ENCODE measurements at regions not wholly inside any gene's neighbourhood (a gene's known extent, or its start where the extent isn't known, plus 50 kb on each side); places are given as distances from the start of the nearest gene placed in this dataset.

- H3K36me3 ChIP-seq: no peaks in the 10 kb centered on the region
- DNase-seq (no peak), ATAC-seq (no peak)
- H3K9me3 ChIP-seq: no peaks in the 10 kb centered on the region
- intact Hi-C loops (cut with DNase I): no loop called here
- no peaks in the 10 kb centered on the region for H3K27me3 ChIP-seq (ENCODE audit: low read depth)
- no peak overlapping the region for H3K27ac ChIP-seq
- no peak overlapping the region for H3K4me3 ChIP-seq
- H3K4me1 ChIP-seq: no peaks in the 10 kb centered on the region
- no peak for TF ChIP-seq CTCF (IDR thresholded peaks at IDR 0.05)
These were observed 82.9 kb upstream of the THY1 start for GRCh38 chr11:119505861-119506260.

GRCh38 chr11:119505071-119505470 is 82.1 kb upstream of the THY1 start:
- Histone ChIP-seq H3K4me3 (no peak overlapping the region), H3K9me3 (no peaks in the 10 kb centered on the region), H3K36me3 (no peaks in the 10 kb centered on the region), H3K4me1 (no peaks in the 10 kb centered on the region), H3K27ac (no peak overlapping the region), H3K27me3 (ENCODE audit: low read depth) (no peaks in the 10 kb centered on the region)
- TF ChIP-seq CTCF (IDR thresholded peaks at IDR 0.05): no peak
- DNase-seq (no peak), ATAC-seq (no peak)
- intact Hi-C loops (cut with DNase I): no loop called here

GRCh38 chr11:119504371-119504770 is 81.4 kb upstream of the THY1 start:
- no peak for ATAC-seq
- H3K36me3 ChIP-seq: no peaks in the 10 kb centered on the region
- no peak for TF ChIP-seq CTCF (IDR thresholded peaks at IDR 0.05)
- H3K4me1 ChIP-seq: no peaks in the 10 kb centered on the region
- intact Hi-C loops (cut with DNase I): no loop called here
- no peak overlapping the region for H3K27ac ChIP-seq
- DNase-seq: no peak
- no peaks in the 10 kb centered on the region for H3K27me3 ChIP-seq (ENCODE audit: low read depth)
- H3K4me3 ChIP-seq: no peak overlapping the region
- no peaks in the 10 kb centered on the region for H3K9me3 ChIP-seq

- no peak overlapping the region for H3K4me3 ChIP-seq
- H3K27me3 ChIP-seq (ENCODE audit: low read depth): no peaks in the 10 kb centered on the region
- intact Hi-C loops (cut with DNase I): no loop called here
- no peaks in the 10 kb centered on the region for H3K36me3 ChIP-seq
- TF ChIP-seq CTCF (IDR thresholded peaks at IDR 0.05): no peak
- no peak for ATAC-seq
- H3K9me3 ChIP-seq: no peaks in the 10 kb centered on the region
- no peak for DNase-seq
- H3K4me1 ChIP-seq: no peaks in the 10 kb centered on the region
- H3K27ac ChIP-seq: no peak overlapping the region
These were observed 78.9 kb upstream of the THY1 start for GRCh38 chr11:119501777-119502405.

GRCh38 chr11:119497717-119498116 is 74.7 kb upstream of the THY1 start:
- no peaks in the 10 kb centered on the region for H3K9me3 ChIP-seq
- TF ChIP-seq CTCF (IDR thresholded peaks at IDR 0.05): no peak
- no peak overlapping the region for H3K4me3 ChIP-seq
- no peaks in the 10 kb centered on the region for H3K27me3 ChIP-seq (ENCODE audit: low read depth)
- ATAC-seq (no peak), DNase-seq (no peak)
- no peak overlapping the region for H3K27ac ChIP-seq
- intact Hi-C loops (cut with DNase I): no loop called here
- H3K36me3 ChIP-seq: no peaks in the 10 kb centered on the region
- no peaks in the 10 kb centered on the region for H3K4me1 ChIP-seq

- H3K4me3 ChIP-seq: no peak overlapping the region
- H3K27ac ChIP-seq: no peak overlapping the region
- DNase-seq (no peak), ATAC-seq (no peak)
- no peak for TF ChIP-seq CTCF (IDR thresholded peaks at IDR 0.05)
- intact Hi-C loops (cut with DNase I): no loop called here
- H3K36me3 ChIP-seq: no peaks in the 10 kb centered on the region
- no peaks in the 10 kb centered on the region for H3K27me3 ChIP-seq (ENCODE audit: low read depth)
- no peaks in the 10 kb centered on the region for H3K4me1 ChIP-seq
- no peaks in the 10 kb centered on the region for H3K9me3 ChIP-seq
These were observed 74.0 kb upstream of the THY1 start for GRCh38 chr11:119496997-119497396.

All from lower lobe of right lung (tissue), 2 donors.